GM12878 (cell line): ENCODE measurements at regions not wholly inside any gene's neighbourhood (a gene's known extent, or its start where the extent isn't known, plus 50 kb on each side); places are given as distances from the start of the nearest gene placed in this dataset.

Experiments
- FOS ChIP-seq: IDR thresholded peaks from 3 replicates; pipeline ENCODE4 v1.6.1; 2011; ENCODE audit warnings: borderline replicate concordance; ENCODE audit not compliant: insufficient read length; ENCODE audit errors: extremely low read depth
- GABPA ChIP-seq: IDR thresholded peaks from 2 replicates; pipeline ENCODE4 v1.6.1; 2014; ENCODE audit warnings: antibody characterized with exemption, low read depth, mild to moderate bottlenecking, inconsistent platforms
- JUND ChIP-seq: IDR thresholded peaks from 2 replicates; pipeline ENCODE4 v1.6.1; 2012; ENCODE audit warnings: low read depth, mild to moderate bottlenecking, low read length, improper control_type of control experiment, moderate library complexity
- NRF1 ChIP-seq: conservative IDR thresholded peaks from 2 replicates; pipeline ENCODE4 v1.6.1; 2011; ENCODE audit warnings: mild to moderate bottlenecking, low read depth, low read length, improper control_type of control experiment
- RAD21 ChIP-seq: IDR thresholded peaks from 2 replicates; pipeline ENCODE4 v1.6.1; 2011; ENCODE audit warnings: mild to moderate bottlenecking, low read depth, low read length, moderate library complexity; ENCODE audit not compliant: insufficient read depth
- TF ChIP-seq, protein P1 (sequence below): IDR thresholded peaks from 2 replicates; pipeline ENCODE4 v1.6.1; 2011; ENCODE audit warnings: borderline replicate concordance, low read depth, mild to moderate bottlenecking, moderate library complexity, mixed read lengths, low read length; ENCODE audit not compliant: insufficient read depth; ENCODE audit errors: extremely low read length
- TF ChIP-seq, protein P2 (sequence below): IDR thresholded peaks from 2 replicates; pipeline ENCODE4 v1.6.1; 2012; ENCODE audit warnings: mild to moderate bottlenecking, low read depth, low read length
- TF ChIP-seq, protein P3 (sequence below): IDR thresholded peaks from 2 replicates; pipeline ENCODE4 v1.6.1; 2012; ENCODE audit warnings: low read depth, low read length, improper control_type of control experiment

DNA sequence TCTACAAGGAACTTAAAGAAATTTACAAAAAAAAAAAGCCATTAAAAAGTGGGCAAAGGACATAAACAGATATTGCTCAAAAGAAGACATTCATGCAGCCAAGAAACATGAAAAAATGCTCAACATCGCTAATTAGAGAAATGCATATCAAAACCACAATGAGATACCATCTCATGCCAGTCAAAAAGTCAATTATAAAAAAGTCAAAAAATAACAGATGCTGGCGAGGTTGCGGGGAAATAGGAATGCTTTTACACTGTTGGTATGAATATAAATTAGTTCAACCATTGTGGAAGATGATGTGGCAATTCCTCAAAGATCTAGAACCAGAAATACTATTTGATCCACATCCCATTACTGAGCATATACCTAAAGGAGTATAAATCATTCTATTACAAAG, 411.9 kb upstream of the MARCKS start:
- TF ChIP-seq GABPA, result no peak
- TF ChIP-seq, protein P1, sequence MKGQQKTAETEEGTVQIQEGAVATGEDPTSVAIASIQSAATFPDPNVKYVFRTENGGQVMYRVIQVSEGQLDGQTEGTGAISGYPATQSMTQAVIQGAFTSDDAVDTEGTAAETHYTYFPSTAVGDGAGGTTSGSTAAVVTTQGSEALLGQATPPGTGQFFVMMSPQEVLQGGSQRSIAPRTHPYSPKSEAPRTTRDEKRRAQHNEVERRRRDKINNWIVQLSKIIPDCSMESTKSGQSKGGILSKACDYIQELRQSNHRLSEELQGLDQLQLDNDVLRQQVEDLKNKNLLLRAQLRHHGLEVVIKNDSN, result no peak
- no peak for TF ChIP-seq JUND
- TF ChIP-seq, protein P2, sequence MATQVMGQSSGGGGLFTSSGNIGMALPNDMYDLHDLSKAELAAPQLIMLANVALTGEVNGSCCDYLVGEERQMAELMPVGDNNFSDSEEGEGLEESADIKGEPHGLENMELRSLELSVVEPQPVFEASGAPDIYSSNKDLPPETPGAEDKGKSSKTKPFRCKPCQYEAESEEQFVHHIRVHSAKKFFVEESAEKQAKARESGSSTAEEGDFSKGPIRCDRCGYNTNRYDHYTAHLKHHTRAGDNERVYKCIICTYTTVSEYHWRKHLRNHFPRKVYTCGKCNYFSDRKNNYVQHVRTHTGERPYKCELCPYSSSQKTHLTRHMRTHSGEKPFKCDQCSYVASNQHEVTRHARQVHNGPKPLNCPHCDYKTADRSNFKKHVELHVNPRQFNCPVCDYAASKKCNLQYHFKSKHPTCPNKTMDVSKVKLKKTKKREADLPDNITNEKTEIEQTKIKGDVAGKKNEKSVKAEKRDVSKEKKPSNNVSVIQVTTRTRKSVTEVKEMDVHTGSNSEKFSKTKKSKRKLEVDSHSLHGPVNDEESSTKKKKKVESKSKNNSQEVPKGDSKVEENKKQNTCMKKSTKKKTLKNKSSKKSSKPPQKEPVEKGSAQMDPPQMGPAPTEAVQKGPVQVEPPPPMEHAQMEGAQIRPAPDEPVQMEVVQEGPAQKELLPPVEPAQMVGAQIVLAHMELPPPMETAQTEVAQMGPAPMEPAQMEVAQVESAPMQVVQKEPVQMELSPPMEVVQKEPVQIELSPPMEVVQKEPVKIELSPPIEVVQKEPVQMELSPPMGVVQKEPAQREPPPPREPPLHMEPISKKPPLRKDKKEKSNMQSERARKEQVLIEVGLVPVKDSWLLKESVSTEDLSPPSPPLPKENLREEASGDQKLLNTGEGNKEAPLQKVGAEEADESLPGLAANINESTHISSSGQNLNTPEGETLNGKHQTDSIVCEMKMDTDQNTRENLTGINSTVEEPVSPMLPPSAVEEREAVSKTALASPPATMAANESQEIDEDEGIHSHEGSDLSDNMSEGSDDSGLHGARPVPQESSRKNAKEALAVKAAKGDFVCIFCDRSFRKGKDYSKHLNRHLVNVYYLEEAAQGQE, result no peak
- TF ChIP-seq FOS, result no peak
- TF ChIP-seq, protein P3, sequence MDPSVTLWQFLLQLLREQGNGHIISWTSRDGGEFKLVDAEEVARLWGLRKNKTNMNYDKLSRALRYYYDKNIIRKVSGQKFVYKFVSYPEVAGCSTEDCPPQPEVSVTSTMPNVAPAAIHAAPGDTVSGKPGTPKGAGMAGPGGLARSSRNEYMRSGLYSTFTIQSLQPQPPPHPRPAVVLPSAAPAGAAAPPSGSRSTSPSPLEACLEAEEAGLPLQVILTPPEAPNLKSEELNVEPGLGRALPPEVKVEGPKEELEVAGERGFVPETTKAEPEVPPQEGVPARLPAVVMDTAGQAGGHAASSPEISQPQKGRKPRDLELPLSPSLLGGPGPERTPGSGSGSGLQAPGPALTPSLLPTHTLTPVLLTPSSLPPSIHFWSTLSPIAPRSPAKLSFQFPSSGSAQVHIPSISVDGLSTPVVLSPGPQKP, result no peak
- no peak for TF ChIP-seq NRF1
- TF ChIP-seq RAD21, result no peak
